H4 (cell line): ENCODE measurements at regions not wholly inside any gene's neighbourhood (a gene's known extent, or its start where the extent isn't known, plus 50 kb on each side); places are given as distances from the start of the nearest gene placed in this dataset.

ENCODE experiments used
- DNase-seq: peaks from one replicate; pipeline ENCODE4 v3.0.0-alpha.2; 2015; ENCODE audit warnings: low spot score

- no peak for DNase-seq
Observed at GRCh38 chr9:29799227-29799626, 2225.9 kb upstream of the C9orf72 start.

- DNase-seq, result no peak
Observed at GRCh38 chr9:29800821-29801220, 2227.5 kb upstream of the C9orf72 start.

DNA sequence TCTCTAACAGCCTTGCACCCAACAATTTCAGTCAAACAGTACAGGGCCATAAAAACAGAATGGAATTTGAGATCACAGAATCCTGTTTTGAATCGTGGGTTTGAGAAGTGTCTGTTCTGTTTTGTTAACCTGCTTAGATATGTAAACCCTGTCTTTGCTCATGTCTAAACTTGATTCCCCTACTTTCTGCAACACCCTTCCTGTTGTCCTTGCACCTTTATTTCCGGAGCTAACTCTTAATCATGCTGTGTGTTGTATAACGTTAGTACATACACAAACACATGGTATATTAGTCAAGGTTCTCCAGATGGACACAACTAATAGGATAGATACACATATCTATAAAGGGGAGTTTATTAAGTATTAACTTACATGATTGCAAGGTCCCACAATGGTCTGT, 2229.2 kb upstream of the C9orf72 start:
- no peak for DNase-seq

DNA sequence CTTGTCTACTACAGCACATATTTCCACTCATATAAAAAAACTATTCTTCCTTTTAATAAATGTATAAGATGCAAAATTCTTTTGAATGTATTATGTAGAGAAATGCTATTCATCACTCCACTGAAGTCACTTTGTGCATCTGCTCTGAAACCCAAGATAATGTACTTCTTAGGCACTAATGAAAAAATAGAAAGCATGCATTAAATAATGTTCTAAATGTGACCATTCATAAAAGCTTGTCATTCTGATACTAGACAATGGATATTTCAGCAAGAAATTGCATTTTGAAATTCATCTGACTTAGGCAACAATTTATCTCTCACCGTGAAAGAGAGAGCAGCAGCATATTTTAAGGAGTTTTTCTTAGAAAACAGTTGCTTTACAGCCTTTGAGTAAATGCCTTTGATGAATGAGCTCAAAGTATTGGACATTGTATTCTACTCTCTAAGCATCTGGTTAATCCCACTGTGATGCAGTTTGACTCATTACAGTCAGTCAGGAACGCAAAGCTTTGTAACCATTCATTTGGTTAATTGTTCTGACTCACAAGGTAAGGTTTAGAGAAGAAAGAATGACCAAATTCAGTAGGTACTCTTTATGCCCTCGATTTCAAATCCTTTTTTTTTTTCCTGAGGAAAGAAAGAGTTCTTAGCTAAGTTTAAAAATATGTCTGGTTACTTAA, 2233.8 kb upstream of the C9orf72 start:
- no peak for DNase-seq

DNA sequence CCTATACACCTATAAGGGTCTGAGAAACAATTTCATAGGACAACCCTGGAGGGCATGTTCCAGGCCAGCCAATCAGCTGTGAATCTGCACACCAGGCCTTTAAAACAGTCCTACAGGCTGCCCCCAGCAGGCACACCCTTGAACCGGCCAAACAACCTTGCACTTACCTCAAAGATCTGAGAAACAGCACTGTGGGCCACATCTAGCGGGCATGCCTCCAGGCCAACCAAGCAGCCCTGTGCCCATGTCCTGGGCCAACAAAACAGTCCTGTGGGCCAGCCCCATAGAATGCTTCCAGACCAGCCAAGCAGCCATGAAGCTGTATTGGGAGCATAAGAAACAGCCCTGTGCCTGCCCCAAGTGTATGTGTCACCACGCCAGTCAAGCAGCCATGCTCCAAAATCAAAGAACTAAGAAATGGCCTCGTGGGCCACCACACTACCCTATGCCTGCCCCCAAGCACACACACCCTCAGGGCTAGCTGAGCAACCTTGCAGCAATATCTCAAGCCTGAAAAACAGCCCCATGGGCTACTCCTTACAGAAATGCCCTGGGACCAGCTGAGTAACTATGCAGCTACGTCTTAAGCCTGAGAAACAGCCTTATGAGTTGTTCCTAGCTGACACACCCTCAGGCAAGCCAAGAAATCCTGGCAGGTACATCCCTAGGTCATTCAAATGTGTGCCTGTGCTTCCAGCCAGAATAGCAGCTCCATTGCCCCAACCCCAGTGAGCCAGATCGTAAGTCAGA, 2243.8 kb upstream of the C9orf72 start:
- DNase-seq, result no peak

DNA sequence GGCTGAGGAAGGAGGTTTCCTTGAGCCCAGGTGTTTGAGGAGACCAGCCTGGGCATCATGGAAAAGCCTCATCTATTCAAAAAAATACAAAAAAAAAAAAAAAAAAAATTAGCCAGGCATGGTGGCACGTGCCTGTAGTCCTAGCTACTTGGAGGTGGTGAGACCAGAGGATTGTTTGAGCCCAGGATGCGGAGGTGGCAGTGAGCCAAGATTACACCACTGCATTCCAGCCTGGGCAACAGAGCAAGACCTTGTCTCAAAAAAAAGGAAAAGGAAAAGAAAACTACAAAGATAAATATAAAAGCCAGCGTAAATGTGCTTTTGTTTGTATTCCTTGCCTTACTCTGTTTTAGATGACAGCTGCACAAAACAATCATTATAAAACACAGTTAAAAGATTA, 2249.2 kb upstream of the C9orf72 start:
- peak; percentile 5 for DNase-seq

GRCh38 chr9:29826421-29826820, 2253.1 kb upstream of the C9orf72 start:
- DNase-seq, result no peak

DNA sequence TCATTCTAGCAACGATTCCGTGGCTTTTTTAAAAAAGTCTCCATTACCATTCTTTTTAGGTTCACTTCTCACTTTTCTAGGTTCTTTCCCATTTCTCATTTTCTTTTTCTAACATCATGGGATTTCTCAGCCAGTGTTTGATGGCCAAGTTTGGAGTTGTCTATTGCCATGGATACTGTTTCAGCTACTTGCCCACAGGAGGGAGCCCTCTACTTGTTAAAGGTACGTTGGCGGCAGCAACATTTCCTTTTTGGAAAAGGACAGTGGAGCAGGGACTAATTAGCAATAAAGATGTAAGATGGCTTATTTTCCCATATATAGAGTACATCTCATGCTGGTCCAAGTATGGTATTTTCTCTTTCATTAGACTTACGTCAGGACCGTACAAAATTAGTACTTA, 2257.5 kb upstream of the C9orf72 start:
- peak; percentile 63 for DNase-seq

DNA sequence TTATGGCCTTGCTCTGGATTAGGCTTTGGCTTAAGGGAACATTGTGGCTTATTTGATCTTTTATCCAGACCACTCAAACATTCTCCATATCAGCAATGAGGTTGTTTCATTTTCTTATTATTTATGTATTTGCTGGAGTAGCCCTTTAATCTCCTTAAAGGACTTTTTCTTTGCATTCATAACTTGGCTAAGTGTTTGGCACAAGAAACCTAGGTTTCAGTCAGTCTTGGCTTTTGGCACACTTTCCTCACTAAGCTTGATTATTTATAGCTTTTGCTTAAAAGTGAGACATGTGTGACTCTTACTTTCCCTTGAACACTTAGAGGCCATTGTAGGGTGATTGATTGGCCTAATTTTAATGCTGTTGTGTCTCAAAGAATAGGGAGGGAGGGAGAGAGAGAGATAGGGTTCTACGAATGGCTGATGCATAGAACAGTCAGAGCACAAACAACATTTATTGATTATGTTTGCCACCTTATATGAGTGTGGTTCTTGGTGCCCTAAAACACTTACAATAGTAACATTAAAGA, 2265.3 kb upstream of the C9orf72 start:
- DNase-seq, result no peak

DNA sequence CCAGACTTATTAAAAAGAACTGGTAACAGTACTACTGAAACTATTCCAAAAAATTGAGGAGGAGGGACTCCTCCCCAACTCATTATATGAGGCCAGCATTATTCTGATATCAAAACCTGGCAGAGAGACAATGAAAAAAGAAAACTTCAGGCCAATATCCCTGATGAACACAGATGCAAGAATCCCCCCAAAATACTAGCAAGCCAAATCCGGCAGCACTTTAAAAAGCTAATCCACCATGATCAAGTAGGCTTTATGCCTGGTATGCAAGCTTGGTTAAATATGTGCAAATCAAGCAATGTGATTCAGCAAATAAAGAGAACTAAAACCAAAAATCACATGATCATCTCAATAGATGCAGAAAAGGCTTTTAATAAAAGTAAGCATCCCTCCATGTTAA, 2271.0 kb upstream of the C9orf72 start:
- DNase-seq, result no peak

- peak; percentile 6 for DNase-seq
Observed at GRCh38 chr9:29850664-29851063, 2277.4 kb upstream of the C9orf72 start.

DNA sequence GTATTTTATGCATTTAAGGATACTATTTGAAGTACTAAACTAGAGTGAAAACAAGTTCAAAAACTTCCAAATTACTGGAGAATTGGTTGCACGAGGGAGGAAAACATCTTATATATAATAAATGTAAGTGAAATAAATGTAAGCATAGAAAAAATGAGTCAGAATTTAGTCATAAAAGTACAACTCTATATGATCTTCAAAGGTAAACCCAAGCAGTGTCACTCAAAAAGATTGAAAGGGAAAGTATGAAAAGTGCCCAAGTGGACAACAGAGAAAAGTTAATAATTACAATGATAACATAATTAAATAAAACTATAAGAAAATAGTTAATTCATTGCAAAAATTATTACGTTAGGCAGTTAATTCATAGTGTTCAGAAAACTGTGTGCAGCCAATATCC, 2288.5 kb upstream of the C9orf72 start:
- no peak for DNase-seq

DNA sequence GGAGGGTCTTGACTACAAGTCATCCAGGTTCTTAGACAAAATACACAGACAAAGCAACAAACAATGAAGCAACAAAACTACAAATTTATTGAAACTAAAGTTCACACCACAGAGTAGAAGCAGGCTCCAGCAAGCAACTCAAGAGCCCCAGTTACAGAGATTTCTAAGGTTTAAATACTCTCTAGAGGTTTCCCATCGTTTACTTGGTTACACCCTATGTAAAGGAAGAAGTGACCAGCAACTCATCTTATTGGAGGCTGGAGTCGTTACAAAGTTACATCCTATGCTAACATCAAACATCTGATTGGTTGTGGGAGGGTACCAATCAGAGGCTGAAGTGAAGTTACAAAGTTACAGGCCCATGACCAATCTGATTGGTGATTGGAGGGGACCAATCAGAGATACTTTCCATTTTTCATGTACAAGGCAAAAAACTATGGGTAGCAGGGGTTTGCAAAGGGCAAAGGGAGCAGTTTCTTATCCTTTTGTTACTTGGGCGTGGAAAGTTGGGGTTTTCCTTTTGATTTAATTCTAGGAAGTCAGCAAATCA, 2292.6 kb upstream of the C9orf72 start:
- DNase-seq, result no peak

DNA sequence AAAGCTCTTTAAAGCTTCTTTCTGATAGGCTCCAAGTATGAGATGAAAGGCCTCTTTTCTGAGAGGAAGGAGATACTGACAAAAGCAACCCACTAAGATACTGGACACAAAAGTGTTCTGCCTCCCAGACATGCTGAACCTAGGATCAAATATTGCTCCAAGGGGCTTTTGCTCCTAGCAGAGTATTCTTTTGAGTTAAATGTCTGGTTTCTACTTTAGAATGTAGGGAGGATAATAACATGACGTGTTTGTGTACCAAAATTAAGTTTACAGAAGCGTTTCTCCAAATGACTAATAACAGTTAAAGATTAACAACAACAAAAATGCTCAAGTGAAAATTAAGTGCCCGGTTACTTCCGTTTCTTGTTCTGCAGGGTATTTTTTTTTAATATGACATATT, 2293.3 kb upstream of the C9orf72 start:
- DNase-seq, result no peak

DNA sequence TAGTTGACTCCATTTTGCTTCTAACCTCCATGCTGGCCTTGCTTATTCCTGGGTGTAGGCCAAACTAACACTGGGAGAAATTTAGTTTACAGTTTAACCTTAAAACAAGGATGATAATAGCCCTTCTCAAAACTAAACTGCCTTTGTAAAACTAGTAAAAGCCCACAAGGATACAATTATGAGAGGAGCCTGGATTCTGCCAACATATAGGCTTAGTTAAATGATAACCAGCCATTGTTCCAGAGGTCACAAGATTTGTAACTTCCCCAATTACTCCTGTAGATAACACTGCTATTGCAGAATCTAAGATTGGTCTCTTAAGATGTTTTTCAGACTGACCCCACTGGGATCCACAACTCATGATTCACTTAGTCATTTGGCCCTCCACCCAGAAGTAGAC, 2300.3 kb upstream of the C9orf72 start:
- no peak for DNase-seq

DNA sequence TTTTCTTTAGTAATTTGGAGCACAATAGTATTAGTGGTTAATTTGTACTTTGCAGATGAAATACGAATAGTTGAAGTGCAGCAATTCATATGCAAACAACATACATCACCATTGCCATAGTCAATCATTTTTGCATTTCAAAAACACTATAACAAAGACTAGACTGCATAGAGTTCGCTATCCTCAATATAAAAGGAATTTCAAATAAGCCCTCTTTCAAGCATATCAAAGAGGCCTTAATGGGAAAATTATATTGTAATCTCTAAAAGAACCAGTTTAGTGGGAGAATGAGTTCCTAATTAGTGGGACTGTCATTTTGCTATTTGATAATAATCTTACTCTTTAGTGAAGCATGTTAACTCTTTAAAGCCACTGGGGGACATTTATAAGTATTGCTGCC, 2302.3 kb upstream of the C9orf72 start:
- no peak for DNase-seq

DNA sequence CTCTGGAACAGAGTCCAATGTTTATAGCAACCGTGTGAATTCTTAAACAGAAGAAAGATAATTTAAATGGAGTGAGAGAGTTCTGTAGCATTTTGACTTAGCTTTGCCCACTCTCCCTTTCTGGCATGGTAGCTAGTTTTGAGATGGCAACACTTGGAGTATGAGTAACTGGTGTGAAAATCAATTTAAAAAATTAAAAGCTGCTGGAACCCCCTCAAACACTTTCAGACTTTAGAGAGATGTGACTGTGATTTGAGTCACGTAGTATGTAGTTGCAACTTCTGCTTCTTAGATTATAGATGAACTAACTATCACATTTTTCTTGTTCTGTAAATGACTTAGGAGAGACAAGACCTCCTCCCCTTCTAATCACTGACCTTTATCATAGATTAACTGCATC, 2309.5 kb upstream of the C9orf72 start:
- no peak for DNase-seq

DNA sequence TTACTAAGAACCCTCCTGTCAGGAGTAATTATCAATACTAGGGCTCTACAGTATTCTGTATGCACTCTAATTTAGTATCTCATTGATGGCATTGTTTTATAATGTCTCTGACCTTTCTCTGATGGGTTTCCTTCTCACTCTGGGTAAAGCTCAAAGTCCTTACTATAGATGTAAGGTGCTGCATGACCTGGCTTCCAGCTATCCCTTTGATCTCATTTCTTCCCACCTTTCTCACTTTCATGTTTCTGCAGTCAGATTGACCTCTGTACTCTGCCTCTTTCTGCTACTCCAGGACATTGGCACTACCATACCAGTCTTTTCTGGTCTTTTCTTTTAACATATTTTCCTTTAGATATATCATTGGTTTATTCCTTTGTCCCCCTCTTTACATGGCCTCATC, 2332.8 kb upstream of the C9orf72 start:
- DNase-seq, result no peak

DNA sequence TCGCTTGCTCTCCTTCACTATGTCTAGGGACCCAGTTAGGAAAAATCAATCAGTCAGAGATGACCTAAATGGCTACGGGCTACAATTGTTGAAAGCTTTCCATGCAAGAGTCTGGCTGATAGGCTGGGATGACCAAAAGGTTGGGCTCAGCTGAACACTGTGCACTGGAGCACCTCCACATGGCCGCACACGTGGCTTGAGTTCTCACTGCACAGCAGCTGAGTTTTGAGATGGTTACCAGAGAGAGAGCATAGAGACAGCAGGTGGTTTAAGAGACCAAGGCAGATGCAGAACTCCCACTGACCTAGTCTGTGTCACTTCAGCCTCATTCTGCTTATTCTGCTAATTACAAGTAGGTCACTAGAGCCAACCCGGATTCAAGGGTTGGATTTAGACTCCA, 2354.8 kb upstream of the C9orf72 start:
- DNase-seq, result no peak

- DNase-seq, result no peak
Observed at GRCh38 chr9:29939559-29939958, 2366.3 kb upstream of the C9orf72 start.

DNA sequence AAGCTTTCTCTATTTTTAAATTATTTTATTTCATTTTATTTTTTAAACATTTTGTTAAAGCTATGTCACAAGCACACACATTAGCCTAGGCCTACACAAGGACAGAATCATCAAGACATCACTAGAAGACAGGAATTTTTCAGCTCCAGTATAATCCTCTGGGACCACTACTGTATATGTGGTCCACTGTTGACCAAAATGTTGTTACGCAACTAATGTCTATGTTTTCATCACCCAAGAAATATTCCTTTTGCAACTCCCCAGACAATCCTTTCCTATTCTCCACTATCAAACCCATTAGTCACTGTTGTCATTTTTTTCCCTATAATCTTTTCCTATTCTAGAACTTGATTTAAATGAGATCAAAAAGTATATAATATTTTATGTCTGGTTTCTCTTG, 2371.7 kb upstream of the C9orf72 start:
- no peak for DNase-seq

GRCh38 chr9:29958469-29958868, 2385.2 kb upstream of the C9orf72 start:
- DNase-seq, result no peak

DNA sequence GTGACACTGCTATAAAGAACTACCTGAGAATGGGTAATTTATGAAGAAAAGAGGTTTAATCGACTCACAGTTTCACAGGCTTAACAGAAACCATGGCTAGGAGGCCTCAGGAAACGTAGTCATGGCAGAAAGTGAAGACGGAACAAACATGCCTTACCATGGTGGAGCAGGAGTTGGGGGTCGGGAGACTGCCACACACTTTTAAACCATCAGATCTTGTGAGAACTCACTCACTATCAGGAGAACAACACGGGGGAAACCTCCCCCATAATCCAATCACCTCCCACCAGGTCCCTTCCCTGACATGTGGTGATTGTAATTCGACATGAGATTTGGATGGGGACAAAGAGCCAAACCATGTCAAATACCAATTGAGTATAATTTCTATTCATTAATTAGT, 2392.6 kb upstream of the C9orf72 start:
- DNase-seq, result no peak
